ENCODE measurements at regions not wholly inside any gene's neighbourhood (a gene's known extent, or its start where the extent isn't known, plus 50 kb on each side); places are given as distances from the start of the nearest gene placed in this dataset.

DNA sequence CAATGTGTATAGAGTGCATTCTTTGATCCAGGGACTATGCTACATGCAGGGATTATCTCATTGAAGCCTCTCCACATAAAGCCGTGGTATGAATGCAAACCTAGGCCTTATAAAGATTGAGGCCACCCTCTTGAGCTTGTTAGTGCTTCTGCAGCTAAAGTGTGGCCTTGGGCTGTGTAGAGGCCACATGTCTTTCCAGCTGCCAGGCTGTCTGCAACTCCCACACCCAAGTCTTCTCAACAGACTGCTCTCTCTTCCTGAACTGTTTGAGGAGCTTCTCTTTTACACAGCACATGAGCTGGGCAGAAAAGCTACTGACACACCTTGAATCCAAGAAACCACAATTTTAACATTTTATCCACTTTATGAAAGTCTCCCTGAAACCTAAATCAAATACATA is 119.2 kb upstream of the MEX3C start:
- TF ChIP-seq CTCF (IDR thresholded peaks at IDR 0.05) (no peak), EZH2 (IDR thresholded peaks at IDR 0.05) (no peak)

Measured in neural progenitor cell (in vitro differentiated cells).